Activated B cell treated with CpG ODN at 0.5 μM for 24 hours (primary cell): ENCODE measurements at regions not wholly inside any gene's neighbourhood (a gene's known extent, or its start where the extent isn't known, plus 50 kb on each side); places are given as distances from the start of the nearest gene placed in this dataset.

Experiments
- ATAC-seq: fragments of 200-7000 bp; cut with Tn5 transposase; one replicate; pipeline ENCODE4 v1.10.0; 2021; ENCODE audit warnings: low read depth, mild to moderate bottlenecking, moderate library complexity
- CTCF ChIA-PET: fragments of 350-600 bp; sonication (Branson Sonifier 250); formaldehyde crosslinking; loops from one replicate; lab custom pipeline; 2021; ENCODE audit warnings: antibody characterized with exemption; lab: Charles Lee
- POLR2A ChIA-PET: fragments of 350-600 bp; sonication (Branson Sonifier 250); formaldehyde crosslinking; loops from one replicate; lab custom pipeline; 2021; ENCODE audit warnings: antibody characterized with exemption; lab: Charles Lee
- DNase-seq: peaks from one replicate; pipeline ENCODE4 v3.0.0; 2022
- H3K27ac Mint-ChIP-seq: one replicate; pipeline ENCODE4 v1.8.0; 2020; ENCODE audit warnings: mixed read lengths
- H3K27me3 Mint-ChIP-seq: one replicate; pipeline ENCODE4 v1.8.0; 2021; ENCODE audit warnings: mixed read lengths
- H3K36me3 Mint-ChIP-seq: one replicate; pipeline ENCODE4 v1.8.0; 2021; ENCODE audit warnings: low read depth, mixed read lengths
- H3K4me1 Mint-ChIP-seq: one replicate; pipeline ENCODE4 v1.8.0; 2021; ENCODE audit warnings: mixed read lengths
- H3K4me3 Mint-ChIP-seq: one replicate; pipeline ENCODE4 v1.8.0; 2020; ENCODE audit warnings: mild to moderate bottlenecking, mixed read lengths
- H3K9me3 Mint-ChIP-seq: one replicate; pipeline ENCODE4 v1.8.0; 2020; ENCODE audit warnings: mixed read lengths
- intact Hi-C: fragments of 100-400 bp; cut with micrococcal nuclease; formaldehyde crosslinking; loops from one replicate; pipeline ENCODE4 v1.15.1; 2024
- TF ChIP-seq, protein P1 (sequence below): fragments of 200-600 bp; IDR thresholded peaks from one replicate; pipeline ENCODE4 v1.8.0; 2022; ENCODE audit warnings: antibody characterized with exemption, mild to moderate bottlenecking

DNA sequence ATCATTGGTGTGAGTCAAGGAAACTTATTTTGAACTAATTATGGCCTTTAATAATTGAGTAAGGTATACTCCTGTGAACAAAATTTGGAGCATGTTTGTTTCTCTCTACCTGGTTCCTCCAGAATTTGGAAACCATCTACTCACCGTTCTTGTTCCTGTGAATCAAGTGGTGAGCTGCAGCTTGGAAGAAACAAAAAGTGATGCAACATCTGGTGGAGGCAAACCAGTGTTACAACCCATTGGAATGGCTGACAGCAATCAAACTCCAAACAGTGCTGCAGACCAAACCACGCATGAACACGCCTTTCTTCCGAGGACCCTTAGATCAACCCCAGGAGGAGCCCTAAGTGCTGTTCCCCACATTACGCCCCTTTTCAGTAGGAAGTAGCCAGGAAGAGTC, 104.7 kb upstream of the VASH1 start:
- no peak for DNase-seq
- Mint-ChIP-seq H3K4me3 (no peak overlapping the region), H3K36me3 (no peaks in the 10 kb centered on the region), H3K27ac (no peak overlapping the region), H3K9me3 (no peaks in the 10 kb centered on the region), H3K4me1 (no peaks in the 10 kb centered on the region), H3K27me3 (peaks cover 18% of the 10 kb centered on the region)
- ATAC-seq: no peak
- CTCF ChIA-PET: no interaction called here
- POLR2A ChIA-PET: no interaction called here
- intact Hi-C loops: no loop called here
- TF ChIP-seq, protein P1, sequence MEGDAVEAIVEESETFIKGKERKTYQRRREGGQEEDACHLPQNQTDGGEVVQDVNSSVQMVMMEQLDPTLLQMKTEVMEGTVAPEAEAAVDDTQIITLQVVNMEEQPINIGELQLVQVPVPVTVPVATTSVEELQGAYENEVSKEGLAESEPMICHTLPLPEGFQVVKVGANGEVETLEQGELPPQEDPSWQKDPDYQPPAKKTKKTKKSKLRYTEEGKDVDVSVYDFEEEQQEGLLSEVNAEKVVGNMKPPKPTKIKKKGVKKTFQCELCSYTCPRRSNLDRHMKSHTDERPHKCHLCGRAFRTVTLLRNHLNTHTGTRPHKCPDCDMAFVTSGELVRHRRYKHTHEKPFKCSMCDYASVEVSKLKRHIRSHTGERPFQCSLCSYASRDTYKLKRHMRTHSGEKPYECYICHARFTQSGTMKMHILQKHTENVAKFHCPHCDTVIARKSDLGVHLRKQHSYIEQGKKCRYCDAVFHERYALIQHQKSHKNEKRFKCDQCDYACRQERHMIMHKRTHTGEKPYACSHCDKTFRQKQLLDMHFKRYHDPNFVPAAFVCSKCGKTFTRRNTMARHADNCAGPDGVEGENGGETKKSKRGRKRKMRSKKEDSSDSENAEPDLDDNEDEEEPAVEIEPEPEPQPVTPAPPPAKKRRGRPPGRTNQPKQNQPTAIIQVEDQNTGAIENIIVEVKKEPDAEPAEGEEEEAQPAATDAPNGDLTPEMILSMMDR: no peak

DNA sequence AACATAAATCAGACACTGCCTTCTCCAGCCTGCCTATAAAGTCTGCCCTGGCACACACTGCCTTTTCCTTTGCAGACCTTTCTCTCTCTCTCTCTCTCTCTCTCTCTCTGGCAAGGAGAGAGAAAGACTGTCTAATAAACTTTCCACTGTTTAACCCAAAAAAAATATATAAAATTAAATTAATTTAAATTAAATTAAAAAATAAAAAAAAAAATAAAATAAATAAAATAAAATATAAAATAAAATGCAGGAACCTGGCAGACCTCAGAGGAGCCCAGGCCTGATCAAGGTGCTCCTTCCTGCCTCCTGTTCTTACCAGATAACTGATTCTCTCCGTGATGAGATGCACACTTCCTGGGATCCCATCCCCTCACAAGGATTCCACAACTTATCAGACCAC, 103.9 kb upstream of the VASH1 start:
- CTCF ChIA-PET: no interaction called here
- H3K4me1 Mint-ChIP-seq: no peaks in the 10 kb centered on the region
- POLR2A ChIA-PET: no interaction called here
- intact Hi-C loops: no loop called here
- no peak for ATAC-seq
- H3K9me3 Mint-ChIP-seq: no peaks in the 10 kb centered on the region
- TF ChIP-seq, protein P1: no peak
- H3K4me3 Mint-ChIP-seq: no peak overlapping the region
- no peaks in the 10 kb centered on the region for H3K36me3 Mint-ChIP-seq
- H3K27me3 Mint-ChIP-seq: peaks cover 24% of the 10 kb centered on the region
- no peak overlapping the region for H3K27ac Mint-ChIP-seq
- no peak for DNase-seq

DNA sequence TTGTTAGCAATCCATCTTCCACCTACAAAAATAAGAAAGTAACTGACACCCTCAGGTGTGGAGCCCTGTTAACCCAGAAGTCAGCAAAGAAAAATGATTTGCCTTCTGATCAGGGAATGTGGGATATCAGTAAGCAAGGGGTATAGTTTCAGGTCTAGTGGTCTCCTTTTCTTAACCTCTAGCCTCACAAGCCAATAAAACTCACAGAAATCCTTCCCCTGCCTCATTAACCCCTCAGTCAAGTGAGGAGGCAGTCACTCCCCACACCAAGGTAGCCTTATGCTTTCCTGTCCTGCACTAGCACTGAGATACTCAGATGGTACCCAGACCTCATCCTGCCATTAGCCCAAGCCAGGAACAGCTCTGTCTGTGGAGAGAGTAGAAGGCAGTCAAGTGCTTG, 103.4 kb upstream of the VASH1 start:
- Mint-ChIP-seq H3K9me3 (no peaks in the 10 kb centered on the region), H3K36me3 (no peaks in the 10 kb centered on the region), H3K27ac (no peak overlapping the region), H3K4me1 (no peaks in the 10 kb centered on the region), H3K27me3 (peaks cover 26% of the 10 kb centered on the region), H3K4me3 (no peak overlapping the region)
- DNase-seq (no peak), ATAC-seq (no peak)
- TF ChIP-seq, protein P1: no peak
- POLR2A ChIA-PET: no interaction called here
- CTCF ChIA-PET: no interaction called here
- intact Hi-C loops: no loop called here

DNA sequence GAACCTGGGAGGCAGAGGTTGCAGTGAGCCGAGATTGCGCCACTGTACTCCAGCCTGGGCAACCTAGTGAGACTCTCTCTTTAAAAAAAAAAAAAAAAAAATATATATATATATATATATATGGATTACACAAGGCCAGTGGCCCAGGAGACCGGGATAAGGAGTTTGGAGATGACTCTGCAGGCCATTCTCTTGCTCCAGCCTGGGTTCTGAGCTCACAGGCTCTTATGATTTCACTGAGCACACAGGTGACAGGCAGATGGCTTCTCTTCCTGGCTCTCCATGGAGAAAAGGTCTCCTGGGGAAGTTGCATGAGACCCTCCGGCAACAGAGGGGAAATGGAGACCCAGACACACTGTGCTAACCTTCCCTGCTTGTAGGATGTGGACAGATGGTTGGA, 98.7 kb upstream of the VASH1 start:
- H3K27me3 Mint-ChIP-seq: peaks cover 17% of the 10 kb centered on the region
- CTCF ChIA-PET: no interaction called here

DNA sequence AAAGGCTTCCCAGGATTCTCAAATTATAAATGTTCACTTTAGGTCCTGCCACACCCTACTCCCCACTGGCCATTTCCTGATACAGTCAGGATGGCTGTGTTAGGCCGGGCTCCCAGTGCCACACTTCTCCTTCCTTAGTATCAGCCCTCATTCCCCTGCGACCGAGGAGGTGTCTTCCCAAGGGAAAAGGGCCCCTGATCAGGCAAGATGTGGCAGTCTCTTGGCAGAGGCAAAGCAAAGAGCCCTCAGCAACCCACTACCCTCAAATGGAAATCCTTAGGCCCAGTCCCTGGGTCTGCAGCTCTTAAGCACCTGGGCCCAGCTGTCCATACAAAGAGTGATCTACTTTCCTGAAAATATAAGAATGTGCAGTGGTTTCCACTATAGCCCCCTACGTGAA, 96.5 kb upstream of the VASH1 start:
- DNase-seq: no peak
- ATAC-seq: no peak
- Mint-ChIP-seq H3K27me3 (peaks cover 20% of the 10 kb centered on the region), H3K4me3 (no peak overlapping the region), H3K27ac (no peak overlapping the region), H3K4me1 (no peaks in the 10 kb centered on the region), H3K9me3 (peaks cover 7% of the 10 kb centered on the region), H3K36me3 (no peaks in the 10 kb centered on the region)
- intact Hi-C loops: no loop called here
- POLR2A ChIA-PET: no interaction called here
- CTCF ChIA-PET: interaction anchor here (1.1 kb wide), 1 partner anchor 18 kb away, joined by 3 read pairs; no protein-coding TSS in a partner anchor
- TF ChIP-seq, protein P1: no peak

More for the DNA sequence above, 98.7 kb upstream of the VASH1 start:
- Mint-ChIP-seq H3K27ac (no peak overlapping the region), H3K4me1 (no peaks in the 10 kb centered on the region), H3K9me3 (peaks cover 3% of the 10 kb centered on the region), H3K36me3 (no peaks in the 10 kb centered on the region), H3K4me3 (no peak overlapping the region)
- ATAC-seq: no peak
- POLR2A ChIA-PET: no interaction called here
- intact Hi-C loops: no loop called here
- TF ChIP-seq, protein P1: no peak
- DNase-seq: no peak
